K562 (cell line): ENCODE measurements at regions not wholly inside any gene's neighbourhood (a gene's known extent, or its start where the extent isn't known, plus 50 kb on each side); places are given as distances from the start of the nearest gene placed in this dataset.

ENCODE experiments used
- ATAC-seq: fragments of 200-7000 bp; cut with Tn5 transposase; 3 replicates; pipeline ENCODE4 v1.9.1; 2020; ENCODE audit warnings: moderate library complexity
- BruUV-seq: library from RNA; stranded (reverse); fragments of 400-500 nt; replicated peaks from 2 replicates; lab custom pipeline; 2021; lab: Mats Ljungman, UMichigan
- CTCF ChIA-PET: fragments of 300-600 bp; formaldehyde crosslinking; extraction: SDS; loops from one replicate; lab custom pipeline; 2021; ENCODE audit warnings: low intra/inter-chr PET ratio; lab: Yijun Ruan, JAX
- POLR2A ChIA-PET: fragments of 300-600, 350-650 bp; sonication (Branson Sonifier 250); formaldehyde crosslinking; extraction: SDS; loops from one replicate; lab custom pipeline; 2021; ENCODE audit warnings: antibody characterized with exemption, inconsistent platforms; lab: Yijun Ruan, JAX
- DNase-seq, 4 experiments: peaks; one replicate each; pipeline versions ENCODE4 v3.0.0 to v3.0.0-alpha.2; 2011 to 2018; ENCODE audit warnings: low spot score in 3 of 4, mixed read lengths in 3 of 4; ENCODE audit errors: extremely low read depth in 1 of 4
- FAIRE-seq: peaks from 2 replicates; lab custom pipeline; 2011; peaks lifted over from hg19 to GRCh38; lab: Jason Lieb, UNC
- H2AFZ ChIP-seq: 2 replicates; pipeline ENCODE4 v1.6.0; 2011; ENCODE audit warnings: low read depth, low read length, control low read depth, inconsistent platforms
- H3K27ac ChIP-seq: fragments of 200-600 bp; 3 replicates; pipeline ENCODE4 v1.8.0; 2011; ENCODE audit warnings: low read depth, mild to moderate bottlenecking, control low read depth, inconsistent platforms, low read length, moderate library complexity, mixed read lengths; ENCODE audit errors: extremely low read depth
- H3K27me3 ChIP-seq, 2 experiments: fragments of 300-600 bp in 1 of 2; 2 replicates in 1 of 2; 3 replicates in 1 of 2; pipeline versions ENCODE4 v1.6.0 to v1.8.0; 2011; ENCODE audit warnings: inconsistent platforms in 2 of 2, low read length in 2 of 2, mild to moderate bottlenecking in 1 of 2, mixed read lengths in 1 of 2, moderate library complexity in 1 of 2; ENCODE audit not compliant: control insufficient read depth in 2 of 2, insufficient read depth in 2 of 2
- H3K36me3 ChIP-seq: fragments of 300-600 bp; 3 replicates; pipeline ENCODE4 v1.8.0; 2011; ENCODE audit warnings: mild to moderate bottlenecking, low read length, inconsistent platforms; ENCODE audit not compliant: control insufficient read depth, insufficient read depth
- H3K4me1 ChIP-seq, 2 experiments: fragments of 200-600 bp in 1 of 2; replicated peaks in 1 of 2; 2 replicates in 1 of 2; 3 replicates in 1 of 2; pipeline versions ENCODE4 v1.5.1 to v1.8.0; 2011; ENCODE audit warnings: inconsistent platforms in 2 of 2, low read length in 2 of 2, mild to moderate bottlenecking in 1 of 2, mixed read lengths in 1 of 2, moderate library complexity in 1 of 2; ENCODE audit not compliant: control insufficient read depth in 2 of 2, insufficient read depth in 2 of 2
- H3K4me2 ChIP-seq: 2 replicates; pipeline ENCODE4 v1.6.1; 2011; ENCODE audit warnings: low read length, control low read depth, inconsistent platforms, mixed read lengths; ENCODE audit not compliant: insufficient read depth
- H3K4me3 ChIP-seq: fragments of 200-600 bp; sonication (generic), shearing (Covaris generic); 2 replicates; pipeline ENCODE4 v1.5.1; 2016; ENCODE audit warnings: control low read depth, inconsistent platforms
- H3K79me2 ChIP-seq: fragments of 200-600 bp; 3 replicates; pipeline ENCODE4 v1.8.0; 2011; ENCODE audit warnings: low read length, inconsistent platforms; ENCODE audit not compliant: control insufficient read depth, insufficient read depth
- H3K9ac ChIP-seq, 2 experiments: 2 replicates each; pipeline versions ENCODE4 v1.6.0 to v1.6.1; 2011; ENCODE audit warnings: low read depth in 2 of 2, low read length in 2 of 2, control low read depth in 1 of 2, inconsistent platforms in 1 of 2, mild to moderate bottlenecking in 1 of 2, mixed read lengths in 1 of 2; ENCODE audit not compliant: insufficient read depth in 1 of 2
- H3K9me1 ChIP-seq: one replicate; pipeline ENCODE4 v1.6.0; 2011; ENCODE audit warnings: inconsistent platforms, mild to moderate bottlenecking, low read length, moderate library complexity; ENCODE audit not compliant: control insufficient read depth, insufficient read depth
- H3K9me3 ChIP-seq: replicated peaks from 2 replicates; pipeline ENCODE4 v1.5.1; 2011; ENCODE audit warnings: low read depth, low read length, inconsistent platforms; ENCODE audit not compliant: control insufficient read depth, insufficient read depth
- H4K20me1 ChIP-seq: replicated peaks from 2 replicates; pipeline ENCODE4 v1.6.1; 2011; ENCODE audit warnings: low read length, inconsistent platforms, mixed read lengths; ENCODE audit not compliant: control insufficient read depth, insufficient read depth
- BRF2 ChIP-seq: IDR thresholded peaks from 3 replicates; pipeline ENCODE4 v1.6.1; 2011; ENCODE audit warnings: borderline replicate concordance, mild to moderate bottlenecking; ENCODE audit not compliant: insufficient read length, insufficient read depth
- CLOCK ChIP-seq: fragments of 250-450 bp; sonication (Bioruptor Pico); IDR thresholded peaks from 2 replicates; pipeline ENCODE4 v1.4.0; 2020; ENCODE audit warnings: mild to moderate bottlenecking, moderate library complexity, borderline replicate concordance
- ETV5 ChIP-seq: sonication (generic); formaldehyde crosslinking; IDR thresholded peaks from 2 replicates; pipeline ENCODE4 v1.4.0; 2020; ENCODE audit warnings: low read depth, mild to moderate bottlenecking, missing genetic modification reagents
- HINFP ChIP-seq: fragments of 450-650 bp; conservative IDR thresholded peaks from 2 replicates; pipeline ENCODE4 v1.6.1; 2016; ENCODE audit warnings: missing genetic modification characterization, low read depth, mild to moderate bottlenecking, control low read depth, missing compliant biosample characterization
- LEF1 ChIP-seq: fragments of 450-650 bp; IDR thresholded peaks from 2 replicates; pipeline ENCODE4 v1.6.1; 2016; ENCODE audit warnings: mild to moderate bottlenecking
- MEF2D ChIP-seq: conservative IDR thresholded peaks from 2 replicates; pipeline ENCODE4 v1.6.1; 2016; ENCODE audit warnings: low read depth, missing genetic modification characterization, missing compliant biosample characterization
- RREB1 ChIP-seq: fragments of 250-450 bp; sonication (Bioruptor Pico); IDR thresholded peaks from 2 replicates; pipeline ENCODE4 v1.4.0; 2020
- SMAD3 ChIP-seq: fragments of 450-650 bp; formaldehyde crosslinking; conservative IDR thresholded peaks from 2 replicates; pipeline ENCODE4 v1.4.0; 2020; ENCODE audit warnings: mild to moderate bottlenecking
- SNRNP70 ChIP-seq: fragments of 200-400 bp; formaldehyde crosslinking; optimal IDR thresholded peaks from 2 replicates; pipeline ENCODE3; 2017; ENCODE audit warnings: low read depth, low read length
- ZNF316 ChIP-seq: fragments of 450-650 bp; IDR thresholded peaks from 2 replicates; pipeline ENCODE4 v1.6.1; 2016
- ZNF79 ChIP-seq: fragments of 250-450 bp; sonication (Bioruptor Pico); IDR thresholded peaks from 2 replicates; pipeline ENCODE4 v1.4.0; 2020; ENCODE audit warnings: low read depth, mild to moderate bottlenecking, moderate library complexity
- WGBS: fragments of 100-300 bp; shearing (Covaris generic); methylation state at CpG from one replicate; pipeline ENCODE4 v1.1.6; 2016; ENCODE audit warnings: low coverage, mixed read lengths; ENCODE audit not compliant: insufficient coverage; ENCODE audit errors: missing lambda C conversion rate; 5-methylcytosine and 5-hydroxymethylcytosine counted together
- in situ Hi-C: fragments of 300-500 bp; cut with MboI; formaldehyde crosslinking; loops from 4 replicates; pipeline ENCODE4 v1.15.0; 2018; ENCODE audit warnings: inconsistent platforms, mixed read lengths
- intact Hi-C: fragments of 100-400 bp; cut with micrococcal nuclease; formaldehyde crosslinking; loops from 2 replicates; pipeline ENCODE4 v1.14.2; 2022

- FAIRE-seq: no peak
- WGBS: 0% methylated on average over 3 of the region's 3 CpGs
- peaks cover 0 to 4% of the 10 kb centered on the region in 2 experiments; a peak in 1 of 5 replicates for H3K4me1 ChIP-seq
- in situ Hi-C loops (loop anchor here (5.0 kb wide), 1 partner anchor 81 kb away; no protein-coding TSS in a partner anchor), intact Hi-C loops (loop anchor here (5.0 kb wide), 2 partner anchors 91 to 536 kb away; partner anchors contain the start of gene GATA6)
- DNase-seq: no peak
- no peaks in the 10 kb centered on the region for H3K79me2 ChIP-seq
- H3K9me3 ChIP-seq: no peaks in the 10 kb centered on the region
- no peaks in the 10 kb centered on the region for H3K36me3 ChIP-seq
- H3K27me3 ChIP-seq: peaks cover 0 to 1% of the 10 kb centered on the region in 2 experiments; a peak in 1 of 5 replicates
- POLR2A ChIA-PET: no interaction called here
- H3K4me2 ChIP-seq: no peak overlapping the region
- no peak overlapping the region for H3K27ac ChIP-seq
- no peaks in the 10 kb centered on the region for H3K9me1 ChIP-seq
- BruUV-seq: no TSS peak
- H2AFZ ChIP-seq: no peak overlapping the region
- H3K9ac ChIP-seq: no peak overlapping the region
- no peak overlapping the region for H3K4me3 ChIP-seq
- no peak for ATAC-seq
- CTCF ChIA-PET: no interaction called here
- no peaks in the 10 kb centered on the region for H4K20me1 ChIP-seq
- TF ChIP-seq BRF2: no peak
- no peak for TF ChIP-seq ZNF79 (CRISPR knock-in tag)
- no peak for TF ChIP-seq RREB1 (CRISPR knock-in tag)
- no peak for TF ChIP-seq ETV5 (CRISPR knock-in tag)
- no peak for TF ChIP-seq SMAD3 (CRISPR knock-in tag)
- TF ChIP-seq MEF2D (tag): no peak
- TF ChIP-seq CLOCK (CRISPR knock-in tag): no peak
- no peak for TF ChIP-seq HINFP (tag)
- no peak for TF ChIP-seq LEF1
- TF ChIP-seq SNRNP70: no peak
- TF ChIP-seq ZNF316: no peak
These were observed 230.3 kb upstream of the RBBP8 start for GRCh38 chr18:22702806-22703205.
